Kidney glomerular epithelial cell (primary cell): ENCODE measurements at regions not wholly inside any gene's neighbourhood (a gene's known extent, or its start where the extent isn't known, plus 50 kb on each side); places are given as distances from the start of the nearest gene placed in this dataset.
A peak's percentile ranks its signal among the peaks of the same experiment; 100 is the strongest.
"Not testable (repeated sequence)": the region's sequence is repeated elsewhere in the genome, so short reads cannot be mapped to it uniquely, and the experiment has no call there.

ENCODE experiments used
- DNase-seq: peaks from one replicate; lab custom pipeline; 2025; lab: John Stamatoyannopoulos, UW

GRCh38 chr4:177948853-177949252, 506.6 kb upstream of the AGA start:
- DNase-seq = no peak

DNA sequence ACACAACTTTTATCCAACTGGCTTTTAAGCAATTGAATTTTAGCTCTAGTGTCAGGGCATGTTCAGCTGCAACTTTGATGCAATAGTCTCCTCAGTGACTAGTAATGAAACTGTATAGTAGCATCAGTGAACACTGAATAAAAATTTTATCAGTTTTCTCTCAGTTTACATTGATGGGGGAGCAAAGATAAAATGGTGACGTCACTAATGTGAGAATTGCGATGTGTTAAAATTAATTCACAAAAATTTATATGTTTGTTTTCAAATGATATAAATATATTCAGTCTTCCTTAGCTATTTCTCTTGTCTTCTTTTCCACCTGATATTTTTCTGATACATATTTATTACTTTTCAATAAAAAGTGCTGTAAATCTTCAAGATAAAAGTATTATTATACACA, 508.8 kb upstream of the AGA start:
- no peak for DNase-seq

GRCh38 chr4:177952723-177953122, 510.5 kb upstream of the AGA start:
- DNase-seq = no peak

- no peak for DNase-seq
Measured at GRCh38 chr4:177957596-177958360, 515.5 kb upstream of the AGA start.

DNA sequence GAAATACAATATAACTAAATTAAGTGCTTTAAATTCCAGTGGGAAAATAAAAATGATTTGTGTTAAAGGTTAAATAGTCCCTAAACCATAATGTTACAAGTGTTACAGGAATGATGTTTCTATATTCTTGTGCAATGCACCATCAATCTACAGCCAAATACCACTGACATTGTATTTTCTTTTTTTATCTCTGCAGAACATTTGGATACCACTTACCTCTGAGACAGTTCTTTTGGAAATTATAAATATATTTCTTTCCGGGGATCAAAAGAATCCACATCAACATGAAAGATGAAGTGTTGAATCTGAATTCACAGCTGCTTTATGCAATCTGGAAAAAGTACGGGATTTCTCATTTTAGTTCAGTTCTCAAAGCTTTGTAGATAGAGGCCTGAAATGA, 518.3 kb upstream of the AGA start:
- no peak for DNase-seq

GRCh38 chr4:177961761-177962380, 519.6 kb upstream of the AGA start:
- no peak for DNase-seq

- no peak for DNase-seq
Measured at GRCh38 chr4:177964061-177964460, 521.8 kb upstream of the AGA start.

GRCh38 chr4:177964693-177965168, 522.5 kb upstream of the AGA start:
- no peak for DNase-seq

- DNase-seq = no peak
Measured at GRCh38 chr4:177967328-177967727, 525.1 kb upstream of the AGA start.

DNA sequence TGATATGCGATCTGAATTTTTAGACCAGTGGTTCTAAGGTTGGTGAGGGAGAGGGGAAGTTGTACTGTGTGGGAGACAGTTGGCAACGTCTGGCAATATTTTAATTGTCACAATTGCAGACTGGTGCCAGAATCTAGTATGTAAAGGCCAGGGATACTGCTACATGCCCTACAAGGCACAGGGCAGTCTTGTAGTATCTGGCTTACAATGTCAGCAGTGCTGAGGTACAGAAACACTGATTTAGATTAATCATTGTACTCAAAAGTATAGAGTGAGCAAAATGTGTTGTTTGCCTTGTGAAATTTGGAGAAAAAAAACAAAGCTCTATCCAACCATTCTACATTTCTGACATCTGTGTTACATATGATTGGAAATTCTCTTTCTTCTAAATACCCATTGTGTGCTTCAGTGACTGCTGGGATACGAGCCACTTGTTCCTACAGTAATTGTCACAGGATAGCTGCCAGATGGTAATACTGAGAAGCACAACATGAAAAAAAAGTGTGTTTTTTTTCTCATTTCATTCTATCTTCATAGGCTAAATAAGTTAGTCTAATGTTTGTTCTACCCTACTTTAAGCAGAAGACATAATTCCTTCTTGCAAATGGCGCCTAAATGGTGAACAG, 526.7 kb upstream of the AGA start:
- no peak for DNase-seq

DNA sequence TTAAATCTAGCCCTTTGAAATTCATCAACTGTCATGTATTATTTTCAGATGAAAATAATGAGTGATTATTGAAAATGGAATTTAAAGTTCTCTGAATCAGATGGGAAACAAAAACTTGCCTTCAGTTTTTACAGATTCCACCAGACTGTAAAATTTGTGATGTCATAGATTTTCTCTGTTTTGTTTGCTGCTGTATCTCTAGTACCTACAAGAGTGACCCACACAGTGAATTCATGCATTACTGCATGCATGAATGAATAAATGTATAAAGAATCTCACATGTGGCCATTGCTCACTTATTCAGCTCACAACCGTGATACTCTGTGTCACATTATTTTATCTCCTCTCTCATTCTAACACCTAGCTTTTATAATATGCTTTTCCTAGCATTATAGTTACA, 532.2 kb upstream of the AGA start:
- DNase-seq = peak; percentile 37

GRCh38 chr4:177975315-177975987, 533.2 kb upstream of the AGA start:
- no peak for DNase-seq

- DNase-seq = no peak
Measured at GRCh38 chr4:177986236-177986635, 544.0 kb upstream of the AGA start.

DNA sequence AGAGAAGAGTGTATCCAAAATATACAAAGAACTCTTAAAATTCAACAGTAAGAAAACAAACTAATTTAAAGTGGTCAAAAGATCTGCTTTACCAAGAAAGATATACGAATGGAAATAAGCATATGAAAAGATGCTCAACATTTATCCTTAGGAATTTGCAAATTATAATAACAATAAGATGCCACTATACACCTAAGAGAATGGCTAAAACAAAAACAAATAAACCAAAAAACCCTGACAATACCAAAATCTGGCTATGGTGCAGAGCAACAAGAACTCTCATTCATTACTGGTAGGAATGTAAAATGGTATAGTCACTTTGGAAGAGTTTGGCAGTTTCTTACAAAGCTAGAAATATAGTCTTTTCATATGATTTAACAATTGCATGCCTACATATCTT, 545.7 kb upstream of the AGA start:
- DNase-seq = no peak

DNA sequence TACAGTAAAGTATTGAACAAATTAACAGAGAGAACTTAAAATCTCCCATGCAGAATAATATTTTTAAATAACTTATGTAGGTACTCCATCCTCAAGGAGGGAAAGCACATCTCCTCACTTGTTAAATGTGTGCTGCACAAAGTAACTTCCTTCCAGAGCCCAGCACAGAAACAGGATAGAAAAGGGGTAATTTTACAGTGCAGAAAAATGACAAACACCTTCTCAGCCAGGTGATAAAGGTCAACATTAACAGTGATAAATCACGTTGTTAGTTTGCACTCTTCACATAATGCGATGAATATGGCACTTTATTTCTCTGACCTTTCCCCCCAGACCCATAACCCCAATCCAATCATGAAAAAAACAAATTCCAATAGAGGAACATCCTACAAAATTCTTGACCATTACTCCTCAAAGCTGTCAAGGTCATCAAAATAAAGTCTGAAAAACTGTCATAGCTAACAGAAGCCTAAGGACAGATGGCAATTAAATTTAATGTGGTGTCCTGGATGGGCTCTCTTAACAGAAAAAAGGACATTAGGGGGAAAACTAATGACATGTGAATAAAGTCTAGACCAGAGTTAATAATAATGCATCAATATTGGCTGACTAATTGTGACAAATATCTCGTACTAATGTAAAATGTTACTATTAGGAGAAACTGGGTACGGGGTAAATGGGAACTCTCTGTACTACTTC, 547.4 kb upstream of the AGA start:
- no peak for DNase-seq

- DNase-seq = no peak
Measured at GRCh38 chr4:178003098-178003657, 560.9 kb upstream of the AGA start.

- no peak for DNase-seq
Measured at GRCh38 chr4:178010596-178010995, 568.4 kb upstream of the AGA start.

GRCh38 chr4:178015046-178015445, 572.8 kb upstream of the AGA start:
- not testable (repeated sequence) for DNase-seq

- DNase-seq = no peak
Measured at GRCh38 chr4:178026999-178027398, 584.8 kb upstream of the AGA start.

DNA sequence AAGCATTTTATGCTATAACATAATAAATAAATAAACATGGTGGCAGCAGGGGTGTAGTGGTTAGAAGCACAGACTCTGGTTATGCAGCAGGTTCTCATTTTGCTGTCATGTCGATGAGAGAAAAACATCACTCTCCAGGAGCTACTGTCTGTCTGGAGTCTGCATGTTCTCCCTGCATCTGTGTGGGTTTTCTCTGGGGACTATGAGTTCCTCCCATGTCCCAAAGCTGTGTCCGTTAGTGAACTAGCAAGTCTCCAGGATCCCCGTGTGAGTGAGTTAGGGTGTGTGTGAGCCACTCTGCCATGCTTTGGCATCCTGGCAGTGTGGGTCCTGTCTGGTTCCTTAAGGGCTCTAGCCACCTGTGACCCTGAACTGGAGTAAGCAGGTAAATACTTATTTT, 585.6 kb upstream of the AGA start:
- no peak for DNase-seq

GRCh38 chr4:178028481-178028880, 586.2 kb upstream of the AGA start:
- no peak for DNase-seq
